ENCODE measurements at regions not wholly inside any gene's neighbourhood (a gene's known extent, or its start where the extent isn't known, plus 50 kb on each side); places are given as distances from the start of the nearest gene placed in this dataset.
"Not testable (repeated sequence)": the region's sequence is repeated elsewhere in the genome, so short reads cannot be mapped to it uniquely, and the experiment has no call there.

DNA sequence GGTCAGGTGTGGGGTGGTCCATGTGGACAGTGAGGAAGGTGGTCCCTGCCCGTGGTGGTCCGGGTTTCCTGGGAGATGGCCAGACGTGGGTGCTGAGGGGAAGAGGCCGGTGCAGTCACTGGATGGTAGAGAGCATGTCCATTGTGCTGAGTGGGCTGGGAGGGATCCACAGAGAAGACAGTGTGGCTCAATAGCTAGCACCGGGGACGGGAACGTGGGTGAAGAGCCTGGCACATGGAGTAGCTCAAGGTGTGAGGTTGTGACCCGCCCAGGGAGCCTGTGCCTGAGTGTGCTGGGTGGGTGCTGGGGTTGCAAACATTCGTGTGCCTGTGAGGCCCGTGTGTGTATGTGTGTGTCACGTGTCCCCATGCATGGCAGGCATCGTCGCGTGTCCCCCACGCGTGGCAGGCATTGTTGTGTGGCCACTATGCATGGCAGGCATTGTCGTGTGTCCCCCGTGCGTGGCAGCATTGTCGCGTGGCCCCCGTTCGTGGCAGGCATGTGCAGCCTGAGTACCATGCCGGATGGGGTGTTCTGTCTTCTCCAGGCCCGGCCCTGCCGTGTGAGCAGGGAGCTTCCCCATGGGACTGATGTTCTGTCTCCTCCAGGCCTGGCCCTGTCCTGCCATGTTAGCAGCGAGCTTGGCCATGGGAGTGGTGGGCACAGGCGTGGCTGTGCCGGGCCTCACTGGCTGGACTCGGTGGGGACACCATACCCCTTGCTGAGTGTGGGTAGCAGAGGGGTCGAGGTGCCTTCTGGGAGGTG, 205.0 kb downstream of the TMEM121 start:
- H3K9me3 ChIP-seq; H3K4me3 ChIP-seq; intact Hi-C loops (cut with DNase I, micrococcal nuclease); H3K4me1 ChIP-seq (ENCODE audit: low read depth); ATAC-seq; H3K36me3 ChIP-seq (ENCODE audit: low read depth): not testable (repeated sequence)
- DNase-seq = peak in 1 of 3 donors; percentile 22

DNA sequence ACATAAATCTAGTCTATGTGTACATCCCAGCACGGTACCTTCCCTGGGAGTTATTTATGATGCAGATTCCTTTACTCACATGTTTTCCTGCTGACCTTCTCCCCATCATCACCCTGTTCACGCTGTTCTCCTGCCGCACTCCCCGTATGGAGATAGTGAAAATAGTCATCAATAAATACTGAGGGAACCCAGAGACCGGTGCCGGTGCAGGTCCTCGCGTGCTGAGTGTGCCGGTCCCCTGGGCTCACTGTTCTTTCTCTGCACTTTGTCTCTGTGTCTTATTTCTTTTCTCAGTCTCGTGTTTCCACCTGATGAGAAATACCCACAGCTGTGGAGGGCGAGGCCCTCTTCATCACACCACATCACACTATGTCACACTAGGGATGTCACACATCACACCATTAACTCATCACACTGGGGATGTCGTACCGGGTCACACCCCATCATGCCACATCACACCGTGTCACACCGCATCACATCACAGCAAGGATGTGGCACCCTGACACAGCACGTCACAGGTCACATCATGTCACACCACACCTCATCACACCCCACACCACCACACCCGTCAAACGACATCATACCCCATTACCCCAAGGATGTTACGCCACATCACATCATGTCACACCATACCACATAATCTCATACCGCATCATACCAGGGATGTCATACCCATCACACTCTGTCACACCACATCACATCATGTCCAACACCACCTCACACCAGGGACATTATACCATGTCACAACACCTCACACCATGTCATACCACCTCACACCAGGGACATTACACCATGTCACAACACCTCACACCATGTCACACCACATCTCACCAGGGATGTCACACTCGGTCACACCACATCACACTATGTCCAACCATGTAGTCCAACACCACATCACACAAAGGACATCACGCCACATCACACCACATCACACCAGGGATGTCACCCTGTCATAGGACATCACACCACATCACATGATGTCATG, 207.0 kb downstream of the TMEM121 start:
- H3K4me1 ChIP-seq (ENCODE audit: low read depth) = no peaks in the 10 kb centered on the region
- ATAC-seq (no peak), DNase-seq (no peak)
- TF ChIP-seq, protein P1, sequence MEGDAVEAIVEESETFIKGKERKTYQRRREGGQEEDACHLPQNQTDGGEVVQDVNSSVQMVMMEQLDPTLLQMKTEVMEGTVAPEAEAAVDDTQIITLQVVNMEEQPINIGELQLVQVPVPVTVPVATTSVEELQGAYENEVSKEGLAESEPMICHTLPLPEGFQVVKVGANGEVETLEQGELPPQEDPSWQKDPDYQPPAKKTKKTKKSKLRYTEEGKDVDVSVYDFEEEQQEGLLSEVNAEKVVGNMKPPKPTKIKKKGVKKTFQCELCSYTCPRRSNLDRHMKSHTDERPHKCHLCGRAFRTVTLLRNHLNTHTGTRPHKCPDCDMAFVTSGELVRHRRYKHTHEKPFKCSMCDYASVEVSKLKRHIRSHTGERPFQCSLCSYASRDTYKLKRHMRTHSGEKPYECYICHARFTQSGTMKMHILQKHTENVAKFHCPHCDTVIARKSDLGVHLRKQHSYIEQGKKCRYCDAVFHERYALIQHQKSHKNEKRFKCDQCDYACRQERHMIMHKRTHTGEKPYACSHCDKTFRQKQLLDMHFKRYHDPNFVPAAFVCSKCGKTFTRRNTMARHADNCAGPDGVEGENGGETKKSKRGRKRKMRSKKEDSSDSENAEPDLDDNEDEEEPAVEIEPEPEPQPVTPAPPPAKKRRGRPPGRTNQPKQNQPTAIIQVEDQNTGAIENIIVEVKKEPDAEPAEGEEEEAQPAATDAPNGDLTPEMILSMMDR (IDR thresholded peaks at IDR 0.05) = no peak
- intact Hi-C loops (cut with DNase I, micrococcal nuclease) = no loop called here
- H3K4me3 ChIP-seq = no peak overlapping the region
- no peaks in the 10 kb centered on the region for H3K36me3 ChIP-seq (ENCODE audit: low read depth)
- H3K9me3 ChIP-seq = no peaks in the 10 kb centered on the region

DNA sequence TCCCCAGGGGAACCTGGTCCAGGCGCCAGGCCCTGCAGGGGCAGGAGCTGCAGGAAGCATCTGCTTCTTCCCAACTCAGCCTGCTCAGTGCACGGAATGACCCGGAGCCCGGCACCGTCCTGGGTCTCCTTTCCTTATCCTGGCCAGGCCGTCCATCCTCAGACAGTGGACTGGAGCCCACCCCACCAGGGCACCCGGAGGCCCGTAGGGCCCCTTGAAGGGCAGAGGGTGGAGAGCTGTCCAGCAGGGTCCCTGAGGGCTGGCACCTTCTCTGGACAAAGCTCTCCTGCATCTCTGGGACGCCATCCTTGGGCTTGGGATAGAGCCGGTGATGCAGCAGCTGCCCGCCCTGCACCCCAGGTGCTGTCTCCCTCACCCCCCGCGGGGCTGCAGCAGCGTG, 207.9 kb downstream of the TMEM121 start:
- ATAC-seq; H3K4me3 ChIP-seq; intact Hi-C loops (cut with DNase I, micrococcal nuclease); DNase-seq; H3K36me3 ChIP-seq (ENCODE audit: low read depth); H3K4me1 ChIP-seq (ENCODE audit: low read depth); H3K9me3 ChIP-seq: not testable (repeated sequence)

DNA sequence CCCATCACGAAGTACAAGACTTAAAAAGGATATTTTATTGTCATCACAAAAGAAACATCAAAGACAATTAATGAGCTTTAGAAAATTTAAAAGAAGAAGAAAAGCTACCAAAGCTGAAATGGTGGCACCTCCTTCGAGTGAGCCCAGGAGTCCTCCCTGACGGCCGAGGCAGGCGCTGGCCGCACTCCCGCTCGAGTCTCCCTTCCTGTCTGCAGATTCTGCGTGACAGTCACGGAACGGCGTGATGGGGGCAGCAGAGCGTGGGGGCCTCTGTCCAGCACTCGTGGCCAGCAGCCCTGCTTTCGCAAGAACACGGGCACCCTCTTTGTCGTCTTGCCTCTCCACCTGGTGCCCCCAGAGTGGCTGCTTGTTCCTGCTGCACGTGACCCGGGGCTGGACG, 209.9 kb downstream of the TMEM121 start:
- H3K4me3 ChIP-seq; intact Hi-C loops (cut with DNase I, micrococcal nuclease); H3K36me3 ChIP-seq (ENCODE audit: low read depth); H3K9me3 ChIP-seq; H3K4me1 ChIP-seq (ENCODE audit: low read depth); ATAC-seq; DNase-seq: not testable (repeated sequence)

DNA sequence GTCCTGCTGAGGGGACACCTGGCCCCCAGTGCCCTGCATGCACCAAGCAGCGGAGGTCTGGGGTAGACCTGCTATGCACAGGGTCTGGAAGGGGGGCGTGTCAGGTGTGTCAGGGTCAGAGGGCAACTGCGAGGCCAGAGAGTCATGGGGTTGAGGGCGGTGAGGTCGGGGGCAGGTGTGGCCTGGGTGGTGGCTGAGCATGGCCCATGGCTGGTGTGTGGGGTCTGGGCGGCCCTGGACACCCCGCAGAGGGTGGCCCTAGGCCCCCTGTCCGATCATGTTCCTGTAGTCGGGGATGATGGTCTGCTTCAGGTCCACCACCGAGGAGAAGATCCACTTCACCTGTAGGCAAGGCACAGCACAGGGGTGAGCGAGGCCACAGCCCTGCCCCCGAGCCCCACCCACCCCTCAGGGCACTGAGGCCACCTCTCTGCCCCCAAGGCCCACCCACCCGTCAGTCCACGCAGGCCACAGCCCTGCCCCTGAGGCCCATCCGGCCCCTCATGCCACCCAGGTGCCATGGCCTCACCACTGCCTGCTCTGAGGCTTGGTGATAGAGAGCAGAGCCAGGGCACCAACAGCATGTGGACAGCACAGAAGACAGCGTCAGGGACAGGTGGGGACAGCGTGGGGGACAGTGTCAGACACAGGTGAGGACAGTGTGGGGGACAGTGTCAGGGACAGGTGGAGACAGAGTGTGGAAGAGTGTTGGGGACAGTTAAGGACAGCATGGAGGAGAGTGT, 211.3 kb downstream of the TMEM121 start:
- DNase-seq (peak in 1 of 3 donors; percentile 31), ATAC-seq (peak; percentile 16)
- no peaks in the 10 kb centered on the region for H3K4me1 ChIP-seq (ENCODE audit: low read depth)
- H3K9me3 ChIP-seq = no peaks in the 10 kb centered on the region
- no peak overlapping the region for H3K4me3 ChIP-seq
- no peaks in the 10 kb centered on the region for H3K36me3 ChIP-seq (ENCODE audit: low read depth)
- intact Hi-C loops (cut with DNase I, micrococcal nuclease) = no loop called here
- TF ChIP-seq, protein P1 (IDR thresholded peaks at IDR 0.05) = no peak

DNA sequence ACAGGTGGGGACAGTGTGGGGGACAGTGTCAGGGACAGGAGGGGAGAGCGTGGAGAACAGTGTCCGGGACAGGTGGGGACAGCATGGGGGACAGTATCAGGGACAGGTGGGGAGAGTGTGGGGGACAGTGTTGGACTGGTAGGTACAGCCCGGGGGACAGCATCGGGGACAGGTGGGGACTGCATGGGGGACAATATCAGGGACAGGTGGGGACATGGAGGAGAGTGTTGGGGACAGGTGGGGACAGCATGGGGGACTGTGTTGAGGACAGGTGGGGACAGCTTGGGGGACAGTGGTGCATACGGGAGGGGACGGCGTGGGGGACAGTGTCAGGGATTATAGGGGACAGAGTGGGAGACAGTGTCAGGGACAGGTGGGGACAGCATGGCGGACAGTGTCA, 212.3 kb downstream of the TMEM121 start:
- Histone ChIP-seq H3K4me1 (ENCODE audit: low read depth) (no peaks in the 10 kb centered on the region), H3K4me3 (no peak overlapping the region), H3K9me3 (no peaks in the 10 kb centered on the region), H3K36me3 (ENCODE audit: low read depth) (no peaks in the 10 kb centered on the region)
- intact Hi-C loops (cut with DNase I, micrococcal nuclease) = no loop called here
- ATAC-seq = peak; percentile 10
- DNase-seq = no peak
- TF ChIP-seq, protein P1 (IDR thresholded peaks at IDR 0.05) = no peak

All from mucosa of descending colon (tissue), 3 donors.